SK-N-SH (cell line): ENCODE measurements at regions not wholly inside any gene's neighbourhood (a gene's known extent, or its start where the extent isn't known, plus 50 kb on each side); places are given as distances from the start of the nearest gene placed in this dataset.

ENCODE experiments used
- FOXM1 ChIP-seq: IDR thresholded peaks from 2 replicates; pipeline ENCODE4 v1.4.0; 2012; ENCODE audit warnings: low read depth, mild to moderate bottlenecking
- MAX ChIP-seq: IDR thresholded peaks from 2 replicates; pipeline ENCODE4 v1.4.0; 2012; ENCODE audit warnings: low read depth

DNA sequence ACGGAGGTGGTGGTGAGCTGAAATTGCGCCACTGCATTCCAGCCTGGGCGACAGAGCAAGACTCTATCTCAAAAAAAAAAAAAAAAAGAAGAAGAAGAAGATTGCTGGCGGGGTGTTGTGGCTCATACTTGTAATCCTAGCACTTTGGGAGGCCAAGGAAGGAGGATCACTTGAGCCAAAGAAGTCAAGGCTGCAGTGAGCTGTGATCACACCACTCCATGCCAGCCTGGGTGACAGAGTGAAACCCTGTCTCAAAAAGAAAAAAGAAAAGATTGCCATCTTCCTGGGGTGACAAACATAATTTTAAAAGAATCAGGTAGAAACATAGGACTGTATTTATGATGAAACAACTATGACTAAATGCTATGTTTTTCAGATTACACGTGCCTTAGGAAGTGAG is 55.1 kb upstream of the EML4 start:
- TF ChIP-seq MAX, result no peak
- TF ChIP-seq FOXM1, result no peak
